ENCODE measurements at regions not wholly inside any gene's neighbourhood (a gene's known extent, or its start where the extent isn't known, plus 50 kb on each side); places are given as distances from the start of the nearest gene placed in this dataset.
"Not testable (repeated sequence)": the region's sequence is repeated elsewhere in the genome, so short reads cannot be mapped to it uniquely, and the experiment has no call there.

- not testable (repeated sequence) for H3K36me3 Mint-ChIP-seq (ENCODE audit: insufficient read depth)
Observed at GRCh38 chr1:120567620-120568019, 152.8 kb downstream of the NBPF8 start.

GRCh38 chr1:120575201-120575600, 148.5 kb upstream of the NBPF26 start:
- H3K4me3 Mint-ChIP-seq; H3K36me3 Mint-ChIP-seq (ENCODE audit: insufficient read depth); H3K4me1 Mint-ChIP-seq (ENCODE audit: low read depth); H3K27me3 Mint-ChIP-seq (ENCODE audit: low read depth); DNase-seq; ATAC-seq; H3K9me3 Mint-ChIP-seq: not testable (repeated sequence)

More at GRCh38 chr1:120567620-120568019, 152.8 kb downstream of the NBPF8 start:
- H3K27me3 Mint-ChIP-seq (ENCODE audit: low read depth); H3K4me3 Mint-ChIP-seq; H3K4me1 Mint-ChIP-seq (ENCODE audit: low read depth); H3K9me3 Mint-ChIP-seq; ATAC-seq; DNase-seq: not testable (repeated sequence)

- not testable (repeated sequence) for DNase-seq; H3K36me3 Mint-ChIP-seq (ENCODE audit: insufficient read depth); H3K4me1 Mint-ChIP-seq (ENCODE audit: low read depth); ATAC-seq; H3K27me3 Mint-ChIP-seq (ENCODE audit: low read depth); H3K9me3 Mint-ChIP-seq; H3K4me3 Mint-ChIP-seq
Observed at GRCh38 chr1:120582135-120582534, 141.6 kb upstream of the NBPF26 start.

GRCh38 chr1:120586053-120586452, 137.7 kb upstream of the NBPF26 start:
- H3K9me3 Mint-ChIP-seq; H3K4me3 Mint-ChIP-seq; H3K27me3 Mint-ChIP-seq (ENCODE audit: low read depth); H3K4me1 Mint-ChIP-seq (ENCODE audit: low read depth); DNase-seq; ATAC-seq; H3K36me3 Mint-ChIP-seq (ENCODE audit: insufficient read depth): not testable (repeated sequence)

- not testable (repeated sequence) for H3K9me3 Mint-ChIP-seq; ATAC-seq; H3K4me3 Mint-ChIP-seq; H3K36me3 Mint-ChIP-seq (ENCODE audit: insufficient read depth); H3K27me3 Mint-ChIP-seq (ENCODE audit: low read depth); H3K4me1 Mint-ChIP-seq (ENCODE audit: low read depth); DNase-seq
Observed at GRCh38 chr1:120588811-120589210, 134.9 kb upstream of the NBPF26 start.

- ATAC-seq; H3K4me1 Mint-ChIP-seq (ENCODE audit: low read depth); H3K4me3 Mint-ChIP-seq; DNase-seq; H3K9me3 Mint-ChIP-seq; H3K36me3 Mint-ChIP-seq (ENCODE audit: insufficient read depth); H3K27me3 Mint-ChIP-seq (ENCODE audit: low read depth): not testable (repeated sequence)
Observed at GRCh38 chr1:120591774-120592173, 132.0 kb upstream of the NBPF26 start.

GRCh38 chr1:120592943-120593342, 130.8 kb upstream of the NBPF26 start:
- H3K9me3 Mint-ChIP-seq; ATAC-seq; H3K4me1 Mint-ChIP-seq (ENCODE audit: low read depth); H3K4me3 Mint-ChIP-seq; H3K27me3 Mint-ChIP-seq (ENCODE audit: low read depth); DNase-seq; H3K36me3 Mint-ChIP-seq (ENCODE audit: insufficient read depth): not testable (repeated sequence)

GRCh38 chr1:120593648-120594047, 130.1 kb upstream of the NBPF26 start:
- H3K27me3 Mint-ChIP-seq (ENCODE audit: low read depth); H3K4me3 Mint-ChIP-seq; ATAC-seq; H3K36me3 Mint-ChIP-seq (ENCODE audit: insufficient read depth); DNase-seq; H3K4me1 Mint-ChIP-seq (ENCODE audit: low read depth); H3K9me3 Mint-ChIP-seq: not testable (repeated sequence)

- H3K36me3 Mint-ChIP-seq (ENCODE audit: insufficient read depth); H3K27me3 Mint-ChIP-seq (ENCODE audit: low read depth); DNase-seq; ATAC-seq; H3K4me3 Mint-ChIP-seq; H3K4me1 Mint-ChIP-seq (ENCODE audit: low read depth); H3K9me3 Mint-ChIP-seq: not testable (repeated sequence)
Observed at GRCh38 chr1:120598331-120598951, 125.3 kb upstream of the NBPF26 start.

- not testable (repeated sequence) for DNase-seq; ATAC-seq; H3K4me1 Mint-ChIP-seq (ENCODE audit: low read depth); H3K27me3 Mint-ChIP-seq (ENCODE audit: low read depth); H3K9me3 Mint-ChIP-seq; H3K4me3 Mint-ChIP-seq; H3K36me3 Mint-ChIP-seq (ENCODE audit: insufficient read depth)
Observed at GRCh38 chr1:120599511-120599910, 124.2 kb upstream of the NBPF26 start.

GRCh38 chr1:120600442-120601041, 123.2 kb upstream of the NBPF26 start:
- not testable (repeated sequence) for H3K9me3 Mint-ChIP-seq; H3K4me3 Mint-ChIP-seq; ATAC-seq; H3K36me3 Mint-ChIP-seq (ENCODE audit: insufficient read depth); H3K27me3 Mint-ChIP-seq (ENCODE audit: low read depth); DNase-seq; H3K4me1 Mint-ChIP-seq (ENCODE audit: low read depth)

- not testable (repeated sequence) for ATAC-seq; H3K4me3 Mint-ChIP-seq; H3K9me3 Mint-ChIP-seq; H3K36me3 Mint-ChIP-seq (ENCODE audit: insufficient read depth); DNase-seq; H3K4me1 Mint-ChIP-seq (ENCODE audit: low read depth); H3K27me3 Mint-ChIP-seq (ENCODE audit: low read depth)
Observed at GRCh38 chr1:120607882-120608281, 115.9 kb upstream of the NBPF26 start.

- H3K36me3 Mint-ChIP-seq (ENCODE audit: insufficient read depth), result not testable (repeated sequence)
Observed at GRCh38 chr1:120608314-120609014, 115.3 kb upstream of the NBPF26 start.

GRCh38 chr1:120609015-120609573, 114.7 kb upstream of the NBPF26 start:
- DNase-seq; H3K36me3 Mint-ChIP-seq (ENCODE audit: insufficient read depth); H3K4me3 Mint-ChIP-seq; H3K4me1 Mint-ChIP-seq (ENCODE audit: low read depth); H3K9me3 Mint-ChIP-seq; H3K27me3 Mint-ChIP-seq (ENCODE audit: low read depth): not testable (repeated sequence)
- ATAC-seq, result peak in 1 of 2 donors; percentile 28

More at GRCh38 chr1:120608314-120609014, 115.3 kb upstream of the NBPF26 start:
- H3K27me3 Mint-ChIP-seq (ENCODE audit: low read depth); H3K9me3 Mint-ChIP-seq; H3K4me3 Mint-ChIP-seq; H3K4me1 Mint-ChIP-seq (ENCODE audit: low read depth); DNase-seq: not testable (repeated sequence)
- ATAC-seq, result peak; percentile 46 to 75

GRCh38 chr1:120609834-120610233, 113.9 kb upstream of the NBPF26 start:
- peak; percentile 53 to 58 for ATAC-seq
- not testable (repeated sequence) for H3K4me1 Mint-ChIP-seq (ENCODE audit: low read depth); DNase-seq; H3K27me3 Mint-ChIP-seq (ENCODE audit: low read depth); H3K4me3 Mint-ChIP-seq; H3K36me3 Mint-ChIP-seq (ENCODE audit: insufficient read depth); H3K9me3 Mint-ChIP-seq
